H9 (cell line): ENCODE measurements at regions not wholly inside any gene's neighbourhood (a gene's known extent, or its start where the extent isn't known, plus 50 kb on each side); places are given as distances from the start of the nearest gene placed in this dataset.
"Not testable (repeated sequence)": the region's sequence is repeated elsewhere in the genome, so short reads cannot be mapped to it uniquely, and the experiment has no call there.

Experiments
- DNase-seq: peaks from one replicate; pipeline ENCODE4 v3.0.0-alpha.2; 2017
- H2AFZ ChIP-seq: one replicate; pipeline ENCODE4 v1.6.1; 2013; ENCODE audit warnings: mild to moderate bottlenecking, low read length, control low read depth, moderate library complexity
- H2AK5ac ChIP-seq: 2 replicates; pipeline ENCODE4 v1.6.1; 2013; ENCODE audit warnings: low read length, control low read depth, mixed read lengths; ENCODE audit not compliant: insufficient read length
- H2BK120ac ChIP-seq: one replicate; pipeline ENCODE4 v1.6.1; 2013; ENCODE audit warnings: low read depth, mild to moderate bottlenecking, low read length, control low read depth, inconsistent platforms; ENCODE audit not compliant: poor library complexity, severe bottlenecking
- H2BK12ac ChIP-seq: 2 replicates; pipeline ENCODE4 v1.6.1; 2013; ENCODE audit warnings: low read length, control low read depth, mixed read lengths, low read depth; ENCODE audit not compliant: insufficient read length
- H2BK15ac ChIP-seq: 2 replicates; pipeline ENCODE4 v1.6.1; 2013; ENCODE audit warnings: low read depth, low read length, control low read depth
- H2BK20ac ChIP-seq: one replicate; pipeline ENCODE4 v1.6.1; 2013; ENCODE audit warnings: low read depth, mild to moderate bottlenecking, low read length, control low read depth, inconsistent platforms; ENCODE audit not compliant: poor library complexity, severe bottlenecking
- H2BK5ac ChIP-seq: 2 replicates; pipeline ENCODE4 v1.6.1; 2013; ENCODE audit warnings: low read length, control low read depth, mixed read lengths; ENCODE audit not compliant: insufficient read length
- H3K14ac ChIP-seq: 2 replicates; pipeline ENCODE4 v1.6.1; 2013; ENCODE audit warnings: low read length, control low read depth; ENCODE audit not compliant: insufficient read depth
- H3K18ac ChIP-seq: 2 replicates; pipeline ENCODE4 v1.6.1; 2013; ENCODE audit warnings: low read depth, mild to moderate bottlenecking, mixed read lengths, low read length, control low read depth; ENCODE audit not compliant: insufficient read length
- H3K23ac ChIP-seq: 2 replicates; pipeline ENCODE4 v1.6.1; 2013; ENCODE audit warnings: low read length, control low read depth, mixed read lengths, low read depth; ENCODE audit not compliant: insufficient read length
- H3K23me2 ChIP-seq: 2 replicates; pipeline ENCODE4 v1.6.1; 2013; ENCODE audit warnings: low read depth, mild to moderate bottlenecking, mixed read lengths, low read length, control low read depth; ENCODE audit not compliant: insufficient read length, poor library complexity, severe bottlenecking
- H3K27ac ChIP-seq: 2 replicates; pipeline ENCODE4 v1.5.1; 2013; ENCODE audit warnings: low read length, control low read depth, mixed read lengths, low read depth; ENCODE audit not compliant: insufficient read length
- H3K27me3 ChIP-seq: 2 replicates; pipeline ENCODE4 v1.6.1; 2013; ENCODE audit warnings: low read length, control low read depth, inconsistent platforms; ENCODE audit not compliant: insufficient read depth
- H3K4ac ChIP-seq: 2 replicates; pipeline ENCODE4 v1.6.1; 2013; ENCODE audit warnings: low read depth, mild to moderate bottlenecking, control low read depth, inconsistent platforms, low read length, moderate library complexity
- H3K4me1 ChIP-seq: 2 replicates; pipeline ENCODE4 v1.6.1; 2013; ENCODE audit warnings: low read length, control low read depth, inconsistent platforms; ENCODE audit not compliant: insufficient read depth
- H3K4me2 ChIP-seq: 2 replicates; pipeline ENCODE4 v1.6.1; 2013; ENCODE audit warnings: low read length, control low read depth, mixed read lengths; ENCODE audit not compliant: insufficient read length, insufficient read depth
- H3K56ac ChIP-seq: 2 replicates; pipeline ENCODE4 v1.6.1; 2013; ENCODE audit warnings: low read depth, mild to moderate bottlenecking, mixed read lengths, low read length, control low read depth; ENCODE audit not compliant: insufficient read length
- H3K79me1 ChIP-seq: 2 replicates; pipeline ENCODE4 v1.6.1; 2013; ENCODE audit warnings: low read depth, mild to moderate bottlenecking, moderate library complexity, low read length, control low read depth, inconsistent platforms; ENCODE audit not compliant: insufficient read depth, poor library complexity, severe bottlenecking
- H3K79me2 ChIP-seq: 2 replicates; pipeline ENCODE4 v1.6.1; 2013; ENCODE audit warnings: low read length, control low read depth, inconsistent platforms; ENCODE audit not compliant: insufficient read depth
- H3K9ac ChIP-seq: 2 replicates; pipeline ENCODE4 v1.6.1; 2013; ENCODE audit warnings: low read length, control low read depth, mixed read lengths; ENCODE audit not compliant: insufficient read length; ENCODE audit errors: extremely low read depth
- H3K9me3 ChIP-seq: one replicate; pipeline ENCODE4 v1.6.1; 2013; ENCODE audit warnings: low read depth, low read length, inconsistent platforms; ENCODE audit not compliant: control insufficient read depth
- H3T11ph ChIP-seq: one replicate; pipeline ENCODE4 v1.6.1; 2013; ENCODE audit warnings: mild to moderate bottlenecking, low read length, control low read depth, inconsistent platforms
- H4K20me1 ChIP-seq: one replicate; pipeline ENCODE4 v1.6.1; 2013; ENCODE audit not compliant: control insufficient read depth, insufficient read length, insufficient read depth
- H4K5ac ChIP-seq: 2 replicates; pipeline ENCODE4 v1.6.1; 2013; ENCODE audit warnings: low read depth, mild to moderate bottlenecking, mixed read lengths, low read length, control low read depth; ENCODE audit not compliant: insufficient read length
- H4K8ac ChIP-seq: replicated peaks from 2 replicates; pipeline ENCODE4 v1.6.1; 2013; ENCODE audit warnings: low read length, control low read depth, mixed read lengths, low read depth; ENCODE audit not compliant: insufficient read length
- H4K91ac ChIP-seq: 2 replicates; pipeline ENCODE4 v1.6.1; 2013; ENCODE audit warnings: low read depth, mild to moderate bottlenecking, moderate library complexity, mixed read lengths, low read length, control low read depth; ENCODE audit not compliant: insufficient read length
- H3K27ac Mint-ChIP-seq, 3 experiments: 2 replicates in 2 of 3; 3 replicates in 1 of 3; pipeline ENCODE4 v1.8.0; 2020 to 2021; ENCODE audit warnings: mixed read lengths in 3 of 3, mild to moderate bottlenecking in 1 of 3, moderate library complexity in 1 of 3
- H3K27me3 Mint-ChIP-seq: 2 replicates; pipeline ENCODE4 v1.8.0; 2021; ENCODE audit warnings: low read depth, mild to moderate bottlenecking, moderate library complexity, mixed read lengths
- H3K36me3 Mint-ChIP-seq, 3 experiments: 2 replicates in 2 of 3; 3 replicates in 1 of 3; pipeline ENCODE4 v1.8.0; 2020 to 2021; ENCODE audit warnings: low read depth in 3 of 3, mixed read lengths in 3 of 3; ENCODE audit not compliant: insufficient read depth in 1 of 3
- H3K4me1 Mint-ChIP-seq, 2 experiments: 2 replicates each; pipeline ENCODE4 v1.8.0; 2020; ENCODE audit warnings: mixed read lengths in 2 of 2
- H3K4me3 Mint-ChIP-seq, 2 experiments: 2 replicates in 1 of 2; 3 replicates in 1 of 2; pipeline ENCODE4 v1.8.0; 2020 to 2021; ENCODE audit warnings: mild to moderate bottlenecking in 2 of 2, mixed read lengths in 2 of 2, moderate library complexity in 1 of 2
- H3K9me3 Mint-ChIP-seq, 2 experiments: 2 replicates in 1 of 2; 3 replicates in 1 of 2; pipeline ENCODE4 v1.8.0; 2020; ENCODE audit warnings: mild to moderate bottlenecking in 2 of 2, mixed read lengths in 2 of 2, moderate library complexity in 1 of 2
- CTCF ChIP-seq: fragments of 200-600 bp; sonication (generic); conservative IDR thresholded peaks from 3 replicates; pipeline ENCODE4 v1.8.0; 2021; ENCODE audit warnings: antibody characterized with exemption, mild to moderate bottlenecking
- WGBS: extraction: QIAGEN DNeasy Blood & Tissue Kit; methylation state at CpG from one replicate; pipeline ENCODE4 v1.1.7; 2013; ENCODE audit warnings: missing lambda C conversion rate, low lambda C conversion rate, mixed read lengths; ENCODE audit not compliant: insufficient read length; ENCODE audit errors: extremely low coverage; 5-methylcytosine and 5-hydroxymethylcytosine counted together

- Histone ChIP-seq H3K18ac (no peak overlapping the region), H4K20me1 (no peaks in the 10 kb centered on the region), H3K56ac (no peak overlapping the region), H2BK5ac (no peak overlapping the region), H3K9ac (no peak overlapping the region), H2AK5ac (no peak overlapping the region), H2BK12ac (no peak overlapping the region), H3K4me2 (no peak overlapping the region), H2BK20ac (no peak overlapping the region), H3K4ac (no peak overlapping the region), H3K23me2 (no peaks in the 10 kb centered on the region), H3K9me3 (no peaks in the 10 kb centered on the region), H2BK120ac (no peak overlapping the region), H3K27ac (no peak overlapping the region), H3K14ac (no peak overlapping the region), H3K4me1 (no peaks in the 10 kb centered on the region), H3K79me2 (no peaks in the 10 kb centered on the region), H4K91ac (no peak overlapping the region), H3K23ac (no peak overlapping the region), H2BK15ac (no peak overlapping the region), H4K8ac (no peak overlapping the region), H3T11ph (no peak overlapping the region), H3K79me1 (no peaks in the 10 kb centered on the region), H2AFZ (no peak overlapping the region), H4K5ac (no peak overlapping the region), H3K27me3 (no peaks in the 10 kb centered on the region)
- Mint-ChIP-seq H3K27ac (no peak overlapping the region; a peak in 1 of 7 replicates), H3K27me3 (no peaks in the 10 kb centered on the region), H3K4me3 (no peak overlapping the region), H3K4me1 (peaks cover 12 to 17% of the 10 kb centered on the region in 2 experiments), H3K9me3 (peaks cover 5 to 13% of the 10 kb centered on the region in 2 experiments; a peak in 3 of 5 replicates), H3K36me3 (peaks cover 0 to 8% (median 7%) of the 10 kb centered on the region in 3 experiments; a peak in 6 of 7 replicates)
- TF ChIP-seq CTCF, result no peak
- WGBS, result no CpG with 5 or more reads among the region's 1 CpG
- DNase-seq, result no peak
Observed at GRCh38 chr1:79704067-79704466, 697.5 kb upstream of the ADGRL4 start.

- not testable (repeated sequence) for H3K18ac ChIP-seq, DNase-seq, H2BK15ac ChIP-seq, H3K23ac ChIP-seq, H3K4me1 ChIP-seq, H4K5ac ChIP-seq, H2AK5ac ChIP-seq, H3K4ac ChIP-seq, H3K9me3 ChIP-seq, H3K9ac ChIP-seq, H3K27me3 ChIP-seq, H3K4me2 ChIP-seq, H4K20me1 ChIP-seq, H3K4me3 Mint-ChIP-seq, H4K91ac ChIP-seq, H3K56ac ChIP-seq, H3K14ac ChIP-seq, H2BK120ac ChIP-seq, H2BK12ac ChIP-seq, H3K27me3 Mint-ChIP-seq, H3K27ac ChIP-seq, H3K79me1 ChIP-seq, H3K23me2 ChIP-seq, H4K8ac ChIP-seq, H2AFZ ChIP-seq, H3K79me2 ChIP-seq, H3K36me3 Mint-ChIP-seq, H2BK20ac ChIP-seq, H3T11ph ChIP-seq, H2BK5ac ChIP-seq
- H3K4me1 Mint-ChIP-seq, result peaks cover 12 to 17% of the 10 kb centered on the region in 2 experiments
- H3K27ac Mint-ChIP-seq, result peak overlapping the region in 1 of 3 experiments; percentile 36; a peak in 1 of 7 replicates
- WGBS, result no CpG with 5 or more reads among the region's 4 CpGs
- H3K9me3 Mint-ChIP-seq, result peaks cover 5 to 13% of the 10 kb centered on the region in 2 experiments; a peak in 3 of 5 replicates
Observed at GRCh38 chr1:79702336-79702999, 695.9 kb upstream of the ADGRL4 start.
